Endothelial cell of umbilical vein (primary cell): ENCODE measurements at regions not wholly inside any gene's neighbourhood (a gene's known extent, or its start where the extent isn't known, plus 50 kb on each side); places are given as distances from the start of the nearest gene placed in this dataset.

Source experiments
- BruUV-seq: library from RNA; stranded (reverse); fragments of 400-500 nt; replicated peaks from 2 replicates; lab custom pipeline; 2021; lab: Mats Ljungman, UMichigan
- CTCF ChIA-PET: fragments of 300-600, 350-600 bp; sonication (Branson Sonifier 250); formaldehyde crosslinking; loops from one replicate; lab custom pipeline; 2021; ENCODE audit warnings: antibody characterized with exemption, inconsistent platforms; lab: Charles Lee
- POLR2A ChIA-PET: fragments of 300-600, 350-600 bp; sonication (Branson Sonifier 250); formaldehyde crosslinking; loops from one replicate; lab custom pipeline; 2021; ENCODE audit warnings: antibody characterized with exemption, inconsistent platforms; lab: Charles Lee
- DNase-seq: peaks from one replicate; pipeline ENCODE4 v3.0.0-alpha.2; 2011; ENCODE audit warnings: low read depth, low spot score
- FAIRE-seq: peaks from 2 replicates; lab custom pipeline; 2011; peaks lifted over from hg19 to GRCh38; lab: Jason Lieb, UNC
- H2AFZ ChIP-seq: 2 replicates; pipeline ENCODE4 v1.6.0; 2012; ENCODE audit warnings: low read depth, low read length, control low read depth, inconsistent platforms
- H3K27ac ChIP-seq: 2 replicates; pipeline ENCODE4 v1.5.1; 2011; ENCODE audit warnings: low read depth, mild to moderate bottlenecking, control low read depth, low read length, moderate library complexity; ENCODE audit not compliant: insufficient read depth
- H3K27me3 ChIP-seq, 2 experiments: 2 replicates each; pipeline versions ENCODE4 v1.6.0 to v1.6.1; 2011; ENCODE audit warnings: low read length in 2 of 2, mixed read lengths in 1 of 2; ENCODE audit not compliant: control insufficient read depth in 2 of 2, insufficient read depth in 2 of 2
- H3K36me3 ChIP-seq, 2 experiments: 2 replicates in 1 of 2; 3 replicates in 1 of 2; pipeline ENCODE4 v1.5.1; 2011; ENCODE audit warnings: low read length in 2 of 2, mild to moderate bottlenecking in 1 of 2, moderate library complexity in 1 of 2; ENCODE audit not compliant: control insufficient read depth in 2 of 2, insufficient read depth in 2 of 2; ENCODE audit errors: extremely low read depth in 1 of 2
- H3K4me1 ChIP-seq: 3 replicates; pipeline ENCODE4 v1.5.1; 2011; ENCODE audit warnings: mild to moderate bottlenecking, low read length; ENCODE audit not compliant: control insufficient read depth, insufficient read depth; ENCODE audit errors: extremely low read depth
- H3K4me2 ChIP-seq: 2 replicates; pipeline ENCODE4 v1.6.1; 2011; ENCODE audit warnings: low read length, control low read depth, mixed read lengths; ENCODE audit not compliant: insufficient read depth
- H3K4me3 ChIP-seq, 3 experiments: fragments of 200-600 bp in 1 of 3; sonication (generic), shearing (Covaris generic) in 1 of 3; replicated peaks in 1 of 3; 2 replicates each; pipeline ENCODE4 v1.5.1; 2011 to 2016; ENCODE audit warnings: control low read depth in 3 of 3, low read length in 3 of 3, mild to moderate bottlenecking in 2 of 3, inconsistent platforms in 1 of 3, low read depth in 1 of 3, moderate library complexity in 1 of 3; ENCODE audit not compliant: insufficient read depth in 1 of 3
- H3K79me2 ChIP-seq: 2 replicates; pipeline ENCODE4 v1.6.0; 2012; ENCODE audit warnings: low read length, inconsistent platforms; ENCODE audit not compliant: control insufficient read depth, insufficient read depth
- H3K9ac ChIP-seq: replicated peaks from 2 replicates; pipeline ENCODE3; 2011; ENCODE audit warnings: low read length, control low read depth; ENCODE audit not compliant: insufficient read depth; ENCODE audit errors: extremely low read depth
- H3K9me1 ChIP-seq: replicated peaks from 3 replicates; pipeline ENCODE4 v1.6.0; 2011; ENCODE audit warnings: mild to moderate bottlenecking, low read length; ENCODE audit not compliant: control insufficient read depth, insufficient read depth; ENCODE audit errors: extremely low read depth
- H3K9me3 ChIP-seq: replicated peaks from 2 replicates; pipeline ENCODE4 v1.5.1; 2012; ENCODE audit warnings: low read length, inconsistent platforms; ENCODE audit not compliant: control insufficient read depth, insufficient read depth
- H4K20me1 ChIP-seq: replicated peaks from 2 replicates; pipeline ENCODE3; 2011; ENCODE audit warnings: mild to moderate bottlenecking, low read length; ENCODE audit not compliant: control insufficient read depth, insufficient read depth; ENCODE audit errors: extremely low read depth
- EZH2 ChIP-seq: IDR thresholded peaks from 2 replicates; pipeline ENCODE4 v1.6.1; 2012; ENCODE audit warnings: borderline replicate concordance, low read depth, mild to moderate bottlenecking, moderate library complexity, low read length, inconsistent platforms; ENCODE audit not compliant: severe bottlenecking
- FOS ChIP-seq: IDR thresholded peaks from 2 replicates; pipeline ENCODE4 v1.6.1; 2011; ENCODE audit warnings: mild to moderate bottlenecking, low read length, moderate library complexity, borderline replicate concordance; ENCODE audit not compliant: insufficient read depth
- GATA2 ChIP-seq: IDR thresholded peaks from 2 replicates; pipeline ENCODE4 v1.7.0; 2011; ENCODE audit warnings: low read depth, mild to moderate bottlenecking, moderate library complexity, mixed read lengths, low read length; ENCODE audit not compliant: insufficient read length, insufficient read depth
- JUN ChIP-seq: IDR thresholded peaks from 2 replicates; pipeline ENCODE4 v1.6.1; 2011; ENCODE audit warnings: borderline replicate concordance, low read depth; ENCODE audit not compliant: insufficient read length, insufficient read depth
- MAX ChIP-seq: IDR thresholded peaks from 2 replicates; pipeline ENCODE4 v1.6.1; 2011; ENCODE audit not compliant: insufficient read depth, insufficient read length
- MYC ChIP-seq: IDR thresholded peaks from one replicate; pipeline ENCODE4 v1.6.1; 2011; ENCODE audit warnings: mild to moderate bottlenecking, low read depth, low read length
- POLR2A ChIP-seq: IDR thresholded peaks from 2 replicates; pipeline ENCODE4 v1.6.1; 2012; ENCODE audit warnings: low read depth, mild to moderate bottlenecking, control low read depth, low read length
- POLR2AphosphoS5 ChIP-seq: IDR thresholded peaks from 2 replicates; pipeline ENCODE4 v1.6.1; 2012; ENCODE audit warnings: low read depth, mild to moderate bottlenecking, control low read depth, low read length, moderate library complexity; ENCODE audit not compliant: insufficient read depth
- dilution Hi-C: fragments of 300-500 bp; cut with MboI; formaldehyde crosslinking; loops from one replicate; pipeline ENCODE4 v1.15.0; 2019; ENCODE audit warnings: low sequenced_read_pairs; ENCODE audit not compliant: extremely low pct_ligation_motif_present
- intact Hi-C: fragments of 100-400 bp; cut with micrococcal nuclease; formaldehyde crosslinking; loops from one replicate; pipeline ENCODE4 v1.10.0; 2022
- TF ChIP-seq, protein P1 (sequence below), 2 donors: IDR thresholded peaks; 1 replicate in 1 of 2; 2 replicates in 1 of 2; pipeline ENCODE4 v1.5.1; 2011; ENCODE audit warnings: low read length in 2 of 2, mild to moderate bottlenecking in 2 of 2, moderate library complexity in 2 of 2, control low read depth in 1 of 2, inconsistent platforms in 1 of 2, low read depth in 1 of 2; ENCODE audit not compliant: insufficient read depth in 1 of 2; ENCODE audit errors: extremely low read depth in 1 of 2

GRCh38 chr7:124457841-124458240 is 307.8 kb downstream of the GPR37 start:
- intact Hi-C loops: no loop called here
- Histone ChIP-seq H3K79me2 (no peaks in the 10 kb centered on the region), H3K4me2 (no peak overlapping the region), H3K27me3 (no peaks in the 10 kb centered on the region), H2AFZ (no peak overlapping the region), H3K9ac (no peak overlapping the region), H3K4me3 (no peak overlapping the region), H3K27ac (no peak overlapping the region), H4K20me1 (no peaks in the 10 kb centered on the region), H3K9me3 (no peaks in the 10 kb centered on the region), H3K4me1 (no peaks in the 10 kb centered on the region), H3K36me3 (no peaks in the 10 kb centered on the region), H3K9me1 (no peaks in the 10 kb centered on the region)
- dilution Hi-C loops: no loop called here
- ChIA-PET CTCF (no interaction called here), POLR2A (no interaction called here)
- no TSS peak for BruUV-seq
- DNase-seq: no peak
- TF ChIP-seq MYC (no peak), POLR2AphosphoS5 (no peak), POLR2A (no peak), EZH2 (no peak), MAX (no peak), GATA2 (no peak)
- TF ChIP-seq, protein P1, sequence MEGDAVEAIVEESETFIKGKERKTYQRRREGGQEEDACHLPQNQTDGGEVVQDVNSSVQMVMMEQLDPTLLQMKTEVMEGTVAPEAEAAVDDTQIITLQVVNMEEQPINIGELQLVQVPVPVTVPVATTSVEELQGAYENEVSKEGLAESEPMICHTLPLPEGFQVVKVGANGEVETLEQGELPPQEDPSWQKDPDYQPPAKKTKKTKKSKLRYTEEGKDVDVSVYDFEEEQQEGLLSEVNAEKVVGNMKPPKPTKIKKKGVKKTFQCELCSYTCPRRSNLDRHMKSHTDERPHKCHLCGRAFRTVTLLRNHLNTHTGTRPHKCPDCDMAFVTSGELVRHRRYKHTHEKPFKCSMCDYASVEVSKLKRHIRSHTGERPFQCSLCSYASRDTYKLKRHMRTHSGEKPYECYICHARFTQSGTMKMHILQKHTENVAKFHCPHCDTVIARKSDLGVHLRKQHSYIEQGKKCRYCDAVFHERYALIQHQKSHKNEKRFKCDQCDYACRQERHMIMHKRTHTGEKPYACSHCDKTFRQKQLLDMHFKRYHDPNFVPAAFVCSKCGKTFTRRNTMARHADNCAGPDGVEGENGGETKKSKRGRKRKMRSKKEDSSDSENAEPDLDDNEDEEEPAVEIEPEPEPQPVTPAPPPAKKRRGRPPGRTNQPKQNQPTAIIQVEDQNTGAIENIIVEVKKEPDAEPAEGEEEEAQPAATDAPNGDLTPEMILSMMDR (IDR thresholded peaks at IDR 0.05; ENCODE audit: extremely low read depth in 1 of 2, insufficient read depth in 1 of 2, low read depth in 1 of 2, low read length in 2 of 2): no peak
- no peak for FAIRE-seq

DNA sequence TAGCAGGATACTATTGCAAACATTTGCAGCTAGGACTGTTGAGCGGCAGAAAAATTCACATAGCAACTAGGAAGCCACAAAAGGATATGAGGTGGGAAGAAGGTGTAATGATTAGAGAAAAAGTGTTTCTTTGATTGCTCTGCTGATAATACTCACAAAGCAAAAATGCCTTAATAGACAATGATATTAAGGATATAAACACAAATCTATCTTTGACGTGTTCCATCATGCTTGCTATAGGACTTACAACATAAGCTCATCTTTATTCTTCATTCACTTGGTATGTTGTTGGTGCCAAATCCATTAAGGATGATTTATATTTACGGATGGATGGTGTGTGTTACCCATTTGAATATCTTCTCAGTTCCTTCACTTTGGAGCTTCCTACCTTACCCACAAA is 309.3 kb downstream of the GPR37 start:
- no peak for DNase-seq
- H3K27ac ChIP-seq: no peak overlapping the region
- CTCF ChIA-PET: no interaction called here
- no peak overlapping the region for H2AFZ ChIP-seq
- no TSS peak for BruUV-seq
- POLR2A ChIA-PET: no interaction called here
- H4K20me1 ChIP-seq: no peaks in the 10 kb centered on the region
- no peak overlapping the region for H3K4me2 ChIP-seq
- intact Hi-C loops: no loop called here
- H3K9me3 ChIP-seq: no peaks in the 10 kb centered on the region
- no peak for FAIRE-seq
- H3K36me3 ChIP-seq: no peaks in the 10 kb centered on the region
- H3K9me1 ChIP-seq: no peaks in the 10 kb centered on the region
- no peak overlapping the region for H3K4me3 ChIP-seq
- H3K79me2 ChIP-seq: no peaks in the 10 kb centered on the region
- no peak for TF ChIP-seq FOS
- no peak for TF ChIP-seq MYC
- no peak for TF ChIP-seq POLR2A
- TF ChIP-seq GATA2: no peak
- TF ChIP-seq, protein P1 (IDR thresholded peaks at IDR 0.05; ENCODE audit: extremely low read depth in 1 of 2, insufficient read depth in 1 of 2, low read depth in 1 of 2, low read length in 2 of 2): no peak
- TF ChIP-seq EZH2: no peak
- TF ChIP-seq MAX: no peak
- no peak for TF ChIP-seq POLR2AphosphoS5
- TF ChIP-seq JUN: no peak
- dilution Hi-C loops: no loop called here
- H3K4me1 ChIP-seq: no peaks in the 10 kb centered on the region
- no peaks in the 10 kb centered on the region for H3K27me3 ChIP-seq
- no peak overlapping the region for H3K9ac ChIP-seq
